ENCODE measurements at regions not wholly inside any gene's neighbourhood (a gene's known extent, or its start where the extent isn't known, plus 50 kb on each side); places are given as distances from the start of the nearest gene placed in this dataset.

- TF ChIP-seq GATA3 (IDR thresholded peaks at IDR 0.05; ENCODE audit: low read depth, low read length) (no peak), GATA2 (IDR thresholded peaks at IDR 0.05; ENCODE audit: low read depth, low read length) (no peak)
These were observed 82.8 kb upstream of the KCTD1 start for GRCh38 chr18:26631135-26631534.

Measured in SH-SY5Y (cell line).